Rectal smooth muscle tissue (tissue), 1 donor: ENCODE measurements at regions not wholly inside any gene's neighbourhood (a gene's known extent, or its start where the extent isn't known, plus 50 kb on each side); places are given as distances from the start of the nearest gene placed in this dataset.
"Not testable (repeated sequence)": the region's sequence is repeated elsewhere in the genome, so short reads cannot be mapped to it uniquely, and the experiment has no call there.

Source experiments
- H3K27ac ChIP-seq: one replicate; pipeline ENCODE4 v1.7.0; 2013; ENCODE audit warnings: low read depth, low read length, inconsistent platforms
- H3K27me3 ChIP-seq: one replicate; pipeline ENCODE4 v1.7.0; 2013; ENCODE audit warnings: low read length; ENCODE audit not compliant: control insufficient read depth, insufficient read depth
- H3K36me3 ChIP-seq: one replicate; pipeline ENCODE4 v1.7.0; 2013; ENCODE audit warnings: low read length; ENCODE audit not compliant: control insufficient read depth, insufficient read depth
- H3K4me1 ChIP-seq: one replicate; pipeline ENCODE4 v1.7.0; 2013; ENCODE audit warnings: low read length; ENCODE audit not compliant: control insufficient read depth, insufficient read depth
- H3K4me3 ChIP-seq: one replicate; pipeline ENCODE4 v1.7.0; 2013; ENCODE audit warnings: low read length
- H3K9ac ChIP-seq: one replicate; pipeline ENCODE4 v1.7.0; 2013; ENCODE audit warnings: low read length

- Histone ChIP-seq H3K36me3 (no peaks in the 10 kb centered on the region), H3K27me3 (no peaks in the 10 kb centered on the region), H3K4me1 (no peaks in the 10 kb centered on the region), H3K4me3 (no peak overlapping the region), H3K27ac (no peak overlapping the region), H3K9ac (no peak overlapping the region)
These were observed 204.7 kb downstream of the RHOU start for GRCh38 chr1:228939881-228940392.

- H3K27me3 ChIP-seq: no peaks in the 10 kb centered on the region
- H3K36me3 ChIP-seq: no peaks in the 10 kb centered on the region
- H3K4me1 ChIP-seq: no peaks in the 10 kb centered on the region
- no peak overlapping the region for H3K9ac ChIP-seq
- no peak overlapping the region for H3K27ac ChIP-seq
- no peak overlapping the region for H3K4me3 ChIP-seq
These were observed 205.2 kb downstream of the RHOU start for GRCh38 chr1:228940526-228940925.

GRCh38 chr1:228940926-228941325, 205.6 kb downstream of the RHOU start:
- Histone ChIP-seq H3K9ac (no peak overlapping the region), H3K27ac (no peak overlapping the region), H3K27me3 (no peaks in the 10 kb centered on the region), H3K4me3 (no peak overlapping the region), H3K4me1 (no peaks in the 10 kb centered on the region), H3K36me3 (no peaks in the 10 kb centered on the region)

- Histone ChIP-seq H3K27ac (no peak overlapping the region), H3K27me3 (no peaks in the 10 kb centered on the region), H3K4me3 (no peak overlapping the region), H3K4me1 (no peaks in the 10 kb centered on the region), H3K36me3 (no peaks in the 10 kb centered on the region), H3K9ac (no peak overlapping the region)
These were observed 206.4 kb downstream of the RHOU start for GRCh38 chr1:228941666-228942065.

GRCh38 chr1:228943436-228943835, 208.2 kb downstream of the RHOU start:
- no peaks in the 10 kb centered on the region for H3K4me1 ChIP-seq

GRCh38 chr1:228944296-228944695, 209.0 kb downstream of the RHOU start:
- Histone ChIP-seq H3K27ac (no peak overlapping the region), H3K9ac (no peak overlapping the region), H3K4me3 (no peak overlapping the region), H3K27me3 (no peaks in the 10 kb centered on the region), H3K4me1 (no peaks in the 10 kb centered on the region), H3K36me3 (no peaks in the 10 kb centered on the region)

More at GRCh38 chr1:228943436-228943835, 208.2 kb downstream of the RHOU start:
- Histone ChIP-seq H3K36me3 (no peaks in the 10 kb centered on the region), H3K4me3 (no peak overlapping the region), H3K27me3 (no peaks in the 10 kb centered on the region), H3K9ac (no peak overlapping the region), H3K27ac (no peak overlapping the region)

- no peaks in the 10 kb centered on the region for H3K27me3 ChIP-seq
- no peaks in the 10 kb centered on the region for H3K4me1 ChIP-seq
- H3K36me3 ChIP-seq: no peaks in the 10 kb centered on the region
- no peak overlapping the region for H3K9ac ChIP-seq
- H3K27ac ChIP-seq: no peak overlapping the region
- H3K4me3 ChIP-seq: no peak overlapping the region
These were observed 209.7 kb downstream of the RHOU start for GRCh38 chr1:228944935-228945371.

GRCh38 chr1:228945885-228946284, 210.6 kb downstream of the RHOU start:
- Histone ChIP-seq H3K9ac (no peak overlapping the region), H3K4me3 (no peak overlapping the region), H3K27ac (no peak overlapping the region), H3K27me3 (no peaks in the 10 kb centered on the region), H3K4me1 (no peaks in the 10 kb centered on the region), H3K36me3 (no peaks in the 10 kb centered on the region)

GRCh38 chr1:228949617-228950016, 214.3 kb downstream of the RHOU start:
- not testable (repeated sequence) for H3K36me3 ChIP-seq, H3K27ac ChIP-seq, H3K4me1 ChIP-seq, H3K4me3 ChIP-seq, H3K9ac ChIP-seq, H3K27me3 ChIP-seq

GRCh38 chr1:228953207-228953606, 217.9 kb downstream of the RHOU start:
- no peaks in the 10 kb centered on the region for H3K4me1 ChIP-seq
- H3K27ac ChIP-seq: no peak overlapping the region
- no peaks in the 10 kb centered on the region for H3K27me3 ChIP-seq
- no peak overlapping the region for H3K9ac ChIP-seq
- H3K4me3 ChIP-seq: no peak overlapping the region
- H3K36me3 ChIP-seq: no peaks in the 10 kb centered on the region

GRCh38 chr1:228953808-228954207, 218.5 kb downstream of the RHOU start:
- not testable (repeated sequence) for H3K9ac ChIP-seq, H3K27me3 ChIP-seq, H3K36me3 ChIP-seq, H3K4me1 ChIP-seq, H3K27ac ChIP-seq, H3K4me3 ChIP-seq

GRCh38 chr1:228955691-228956090, 220.4 kb downstream of the RHOU start:
- H3K27me3 ChIP-seq: no peaks in the 10 kb centered on the region
- no peaks in the 10 kb centered on the region for H3K36me3 ChIP-seq
- H3K27ac ChIP-seq: no peak overlapping the region
- no peak overlapping the region for H3K4me3 ChIP-seq
- no peaks in the 10 kb centered on the region for H3K4me1 ChIP-seq
- no peak overlapping the region for H3K9ac ChIP-seq

- no peaks in the 10 kb centered on the region for H3K27me3 ChIP-seq
- no peak overlapping the region for H3K27ac ChIP-seq
- H3K9ac ChIP-seq: no peak overlapping the region
- no peak overlapping the region for H3K4me3 ChIP-seq
- no peaks in the 10 kb centered on the region for H3K4me1 ChIP-seq
- H3K36me3 ChIP-seq: no peaks in the 10 kb centered on the region
These were observed 221.6 kb downstream of the RHOU start for GRCh38 chr1:228956864-228957263.
